HG03558 (cell line): ENCODE measurements at regions not wholly inside any gene's neighbourhood (a gene's known extent, or its start where the extent isn't known, plus 50 kb on each side); places are given as distances from the start of the nearest gene placed in this dataset.
"Not testable (repeated sequence)": the region's sequence is repeated elsewhere in the genome, so short reads cannot be mapped to it uniquely, and the experiment has no call there.

Experiments
- ATAC-seq: cut with Tn5 transposase; IDR thresholded peaks from one replicate; pipeline ENCODE4 v1.9.1; 2021; ENCODE audit warnings: moderate number of reproducible peaks; ENCODE audit not compliant: unreplicated experiment; ENCODE audit errors: extremely low read depth

DNA sequence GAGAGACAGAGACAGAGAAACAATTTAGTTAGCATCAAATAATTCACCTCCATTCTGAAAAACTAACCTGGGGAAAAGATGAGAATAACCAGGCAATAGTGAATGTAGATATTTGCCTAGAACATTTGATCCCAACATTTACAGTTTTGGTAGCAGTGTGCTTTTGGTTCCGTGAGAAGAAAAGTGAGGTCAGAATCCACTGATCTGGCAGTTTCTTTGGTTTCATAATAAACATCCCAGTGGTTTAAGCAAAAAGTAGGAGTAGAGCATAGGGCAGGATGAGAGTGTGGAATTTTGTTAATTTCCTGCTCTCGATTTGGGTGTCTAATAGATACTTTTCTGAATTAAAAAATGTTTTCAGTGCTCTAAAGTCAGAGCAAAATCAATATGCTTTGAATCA, 887.0 kb downstream of the NR2F1-AS1 start:
- no peak for ATAC-seq

DNA sequence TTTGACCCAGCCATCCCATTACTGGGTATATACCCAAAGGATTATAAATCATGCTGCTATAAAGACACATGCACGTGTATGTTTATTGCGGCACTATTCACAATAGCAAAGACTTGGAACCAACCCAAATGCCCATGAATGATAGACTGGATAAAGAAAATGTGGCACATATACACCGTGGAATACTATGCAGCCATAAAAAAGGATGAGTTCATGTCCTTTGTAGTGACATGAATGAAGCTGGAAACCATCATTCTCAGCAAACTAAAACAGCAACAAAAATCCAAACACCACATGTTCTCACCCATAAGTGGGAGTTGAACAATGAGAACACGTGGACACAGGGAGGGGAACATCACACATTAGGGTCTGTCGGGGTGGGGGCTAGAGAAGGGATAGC, 889.1 kb downstream of the NR2F1-AS1 start:
- not testable (repeated sequence) for ATAC-seq

DNA sequence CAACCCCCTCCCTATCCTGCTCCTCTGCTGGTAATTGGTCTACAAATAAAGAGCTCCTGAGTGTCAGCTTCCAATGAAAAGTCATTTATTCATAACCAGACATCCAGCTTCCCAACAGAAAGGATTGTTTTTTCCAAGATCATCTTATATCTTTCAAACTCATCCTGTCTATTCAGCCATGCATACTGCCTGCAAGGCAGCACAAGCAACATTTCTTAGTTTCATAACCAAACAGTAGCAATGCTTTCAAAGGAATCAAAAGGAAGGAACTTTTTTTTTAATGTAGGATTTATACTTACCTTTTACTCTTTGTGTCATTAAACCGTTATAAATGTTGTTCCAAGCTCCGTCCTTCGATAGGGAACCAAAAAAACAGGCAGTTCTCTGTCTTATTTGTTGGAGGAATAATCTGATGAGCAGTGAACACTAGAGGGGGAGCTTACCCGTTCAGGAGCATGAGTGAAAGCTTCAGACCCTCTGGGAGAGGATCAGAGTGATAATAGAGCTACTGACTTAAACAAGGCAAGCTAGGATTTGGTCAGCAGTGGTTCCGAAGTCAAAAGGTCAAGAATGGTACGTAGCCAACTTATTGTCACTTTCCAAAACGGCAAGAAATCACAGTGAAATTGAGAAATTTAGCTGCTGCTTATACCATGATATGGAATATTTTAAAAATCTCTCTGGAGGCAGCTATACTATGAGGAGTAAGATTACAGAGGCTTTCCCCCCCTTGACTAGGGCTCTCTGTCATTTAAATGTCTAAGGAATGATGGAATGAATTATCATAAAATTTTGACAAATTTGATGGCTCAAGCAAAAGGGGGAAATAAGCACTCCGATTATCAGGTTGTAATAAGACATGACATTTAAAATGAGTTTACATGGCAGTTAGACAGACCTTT, 892.9 kb downstream of the NR2F1-AS1 start:
- no peak for ATAC-seq

DNA sequence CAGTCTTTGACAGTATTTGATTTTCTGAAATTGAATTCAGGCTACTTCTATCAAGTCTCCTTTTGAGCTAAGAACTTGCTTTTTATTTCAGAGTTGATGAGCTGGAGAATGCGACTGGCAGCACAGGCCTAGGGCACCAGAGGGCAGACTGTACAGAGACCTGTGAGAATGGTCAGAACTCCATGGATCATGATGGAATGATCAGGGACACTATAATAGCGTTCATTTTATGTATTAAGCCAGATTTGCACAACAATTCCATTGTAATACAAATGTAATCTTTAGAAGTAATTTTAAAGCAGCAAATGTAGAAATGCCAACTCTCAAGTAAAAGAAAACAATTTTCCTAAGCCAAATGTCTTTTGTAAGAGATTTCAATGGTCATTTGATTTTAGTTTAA, 902.4 kb downstream of the NR2F1-AS1 start:
- no peak for ATAC-seq

DNA sequence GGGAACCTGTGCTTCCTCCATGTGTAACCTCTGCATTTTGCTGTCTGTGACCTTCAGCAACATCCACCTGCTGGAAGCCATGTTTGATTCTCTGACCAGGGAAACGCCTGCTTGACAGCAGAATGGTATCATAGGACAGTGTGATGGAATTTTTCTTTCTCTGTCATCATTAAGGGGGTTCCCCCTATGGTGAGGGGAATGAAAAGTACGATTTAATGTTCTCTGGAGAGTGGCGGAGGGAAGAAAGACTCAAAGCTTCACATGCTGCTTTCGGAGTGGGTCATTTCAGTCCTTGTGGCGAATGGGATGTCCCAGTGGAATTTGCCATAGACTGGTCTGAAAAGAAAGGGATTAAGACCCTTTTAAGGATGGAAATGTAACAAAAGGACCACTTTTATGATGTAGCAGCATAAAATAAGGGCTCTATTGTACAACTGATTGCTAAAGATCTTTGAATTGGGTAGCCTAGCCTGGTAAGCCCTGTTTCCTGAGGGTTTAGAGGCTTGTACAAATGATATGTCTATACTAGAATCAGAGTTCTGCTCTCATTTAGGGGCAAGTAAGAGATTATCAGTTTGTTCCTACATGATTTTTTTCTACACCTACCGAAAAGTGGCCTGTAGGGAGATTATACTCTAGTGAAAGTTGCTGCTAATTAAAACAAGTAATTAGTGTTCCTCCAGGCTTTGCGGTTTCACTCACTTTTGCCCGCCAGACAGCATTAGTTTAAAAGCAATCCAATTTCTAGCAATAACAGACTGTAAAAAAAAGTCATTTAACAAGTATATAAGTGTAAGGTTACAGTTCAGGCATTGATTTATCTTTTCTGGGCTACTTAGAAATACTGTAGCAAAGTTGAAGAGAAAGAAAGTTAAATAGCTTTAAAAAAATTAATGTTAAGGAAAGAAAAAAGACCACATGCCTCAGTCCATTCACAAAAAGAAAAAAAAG, 904.5 kb downstream of the NR2F1-AS1 start:
- no peak for ATAC-seq

DNA sequence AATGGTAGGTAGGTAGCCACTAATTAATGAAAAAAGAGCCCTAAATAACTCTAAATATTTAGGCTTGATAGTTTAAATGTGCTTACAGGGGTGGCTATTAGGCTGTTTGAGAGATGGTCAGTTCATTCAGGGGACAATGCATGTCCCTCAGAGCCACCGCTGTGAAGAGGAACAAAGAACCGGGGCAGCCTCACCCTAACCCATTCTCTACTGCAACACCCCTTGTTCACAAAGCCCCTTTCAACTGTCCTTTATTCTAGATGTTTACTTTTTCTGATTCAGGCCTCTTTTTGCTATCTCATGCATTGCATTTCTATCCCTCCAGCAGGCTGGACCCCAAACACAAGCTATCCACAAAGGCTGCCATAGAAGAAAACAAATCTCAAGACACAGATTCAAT, 906.7 kb downstream of the NR2F1-AS1 start:
- ATAC-seq = no peak

DNA sequence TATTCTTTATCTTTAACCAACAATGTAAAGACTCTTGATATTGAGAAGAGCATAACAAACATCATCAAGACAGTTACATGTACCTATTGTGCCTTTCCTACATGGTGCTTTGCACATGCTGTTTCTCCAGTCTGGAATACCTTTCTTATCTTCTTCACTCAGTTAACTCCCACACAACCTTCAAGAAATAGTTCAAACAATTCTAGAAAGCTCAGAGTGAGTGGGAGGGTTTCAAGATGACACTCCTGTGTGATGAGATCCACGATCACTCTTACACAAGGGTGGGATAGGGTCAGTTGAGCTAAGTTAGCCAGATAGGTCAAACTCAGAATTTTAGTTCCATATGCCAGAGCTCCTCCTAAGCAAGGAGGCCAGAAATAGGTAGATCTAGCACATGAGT, 915.5 kb downstream of the NR2F1-AS1 start:
- ATAC-seq = no peak

DNA sequence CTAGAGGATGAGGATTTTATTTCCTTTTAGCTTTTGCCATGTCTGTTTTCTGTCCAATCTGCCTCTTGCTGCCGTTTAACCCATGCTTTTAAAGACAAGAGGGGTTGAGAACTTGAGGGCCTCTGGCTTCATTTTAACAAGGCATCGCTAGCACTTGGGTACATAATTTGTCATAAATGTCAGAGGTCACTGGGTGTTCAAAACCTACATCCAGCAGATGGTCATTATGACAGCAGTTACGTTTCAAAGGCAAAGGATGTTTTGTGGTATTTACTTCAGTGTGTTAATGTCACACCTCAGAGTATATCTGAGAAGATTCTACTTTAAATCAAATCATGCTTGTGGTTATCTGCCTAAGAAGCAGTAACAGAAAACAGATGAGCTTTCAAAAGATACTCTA, 918.3 kb downstream of the NR2F1-AS1 start:
- no peak for ATAC-seq

DNA sequence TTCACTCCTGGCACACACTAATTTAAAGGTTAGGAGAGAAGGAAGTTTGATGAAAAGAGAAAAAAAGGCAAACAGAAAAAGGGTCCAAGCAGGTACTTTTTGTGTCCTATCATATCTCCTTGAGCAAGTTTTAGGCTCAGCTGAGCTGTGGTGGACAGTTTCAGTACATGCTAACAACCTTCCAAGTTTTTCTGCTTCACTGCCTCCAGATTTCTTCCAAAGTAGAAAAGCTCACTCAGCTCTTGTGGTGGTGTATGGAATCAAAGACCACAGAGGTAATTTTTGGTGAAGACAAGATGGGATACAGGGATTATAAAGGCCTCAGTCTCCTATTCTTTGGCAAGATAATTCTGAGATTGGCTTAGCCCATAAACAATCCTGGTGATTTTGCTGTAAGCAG, 921.8 kb downstream of the NR2F1-AS1 start:
- no peak for ATAC-seq

DNA sequence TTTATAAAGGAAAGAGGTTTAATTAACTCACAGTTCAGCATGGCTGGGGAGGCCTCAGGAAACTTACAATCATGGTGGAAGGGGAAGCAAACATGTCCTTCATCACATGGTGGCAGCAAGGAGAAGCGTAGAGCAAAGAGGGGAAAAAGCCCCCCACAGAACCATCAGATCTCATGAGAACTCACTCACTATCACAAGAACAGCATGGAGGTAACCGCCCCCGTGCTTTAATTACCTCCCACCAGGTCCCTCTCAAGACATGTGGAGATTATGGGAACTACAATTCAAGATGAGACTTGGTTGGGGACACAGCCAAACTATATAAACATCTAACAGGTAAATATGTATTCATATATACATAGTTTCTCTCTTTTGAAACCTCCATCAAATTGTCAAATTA, 926.4 kb downstream of the NR2F1-AS1 start:
- ATAC-seq = not testable (repeated sequence)

DNA sequence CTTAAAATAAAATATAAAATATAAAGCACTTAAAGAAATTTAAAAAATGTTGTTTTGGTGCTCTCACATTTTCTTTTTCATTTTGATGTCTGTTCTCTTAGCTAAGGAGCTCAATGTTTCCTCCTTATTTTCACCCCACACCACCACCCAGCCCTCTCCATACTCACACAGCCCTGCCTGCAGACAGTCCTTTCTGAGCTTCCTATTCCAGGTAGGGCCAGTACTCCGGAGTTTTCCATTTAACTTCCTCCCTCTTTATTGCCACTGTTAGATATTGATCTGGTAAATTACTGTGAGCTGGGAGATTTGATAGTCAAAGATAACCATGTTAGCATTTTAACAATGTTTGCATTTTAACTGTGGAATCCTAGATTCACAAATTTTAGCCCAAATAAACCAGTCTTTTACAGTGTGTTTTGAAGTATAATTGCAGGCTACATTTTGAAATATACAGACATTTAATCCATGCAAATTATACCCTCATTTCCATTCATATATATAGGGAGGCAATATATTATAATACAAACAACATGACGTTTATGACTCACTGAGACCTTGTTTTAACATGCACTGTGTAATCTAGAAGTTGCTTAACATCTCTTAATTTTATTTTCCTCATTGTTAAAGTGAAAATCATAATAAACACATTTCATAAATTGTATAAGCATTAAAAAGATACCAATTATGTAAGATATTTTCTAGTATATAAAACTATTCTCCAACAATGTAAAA, 927.1 kb downstream of the NR2F1-AS1 start:
- no peak for ATAC-seq

DNA sequence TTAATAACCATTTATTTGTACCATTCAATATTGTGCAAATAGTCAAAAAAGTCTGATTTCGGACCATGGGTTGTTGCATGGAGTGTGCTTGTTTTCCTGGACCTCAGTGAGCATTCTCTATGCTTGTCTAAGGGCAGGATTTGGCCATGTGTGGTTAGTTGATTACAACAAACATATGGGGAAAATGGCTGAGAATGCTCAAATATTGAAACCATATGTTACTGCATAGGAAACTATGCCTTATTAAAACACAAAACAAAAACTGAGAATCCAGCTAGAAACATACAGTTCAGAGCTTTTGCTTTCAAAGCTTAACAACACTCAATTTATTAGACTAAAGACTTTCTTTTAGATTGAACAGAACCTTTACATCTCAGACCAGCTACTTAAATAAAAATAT, 928.3 kb downstream of the NR2F1-AS1 start:
- ATAC-seq = no peak

DNA sequence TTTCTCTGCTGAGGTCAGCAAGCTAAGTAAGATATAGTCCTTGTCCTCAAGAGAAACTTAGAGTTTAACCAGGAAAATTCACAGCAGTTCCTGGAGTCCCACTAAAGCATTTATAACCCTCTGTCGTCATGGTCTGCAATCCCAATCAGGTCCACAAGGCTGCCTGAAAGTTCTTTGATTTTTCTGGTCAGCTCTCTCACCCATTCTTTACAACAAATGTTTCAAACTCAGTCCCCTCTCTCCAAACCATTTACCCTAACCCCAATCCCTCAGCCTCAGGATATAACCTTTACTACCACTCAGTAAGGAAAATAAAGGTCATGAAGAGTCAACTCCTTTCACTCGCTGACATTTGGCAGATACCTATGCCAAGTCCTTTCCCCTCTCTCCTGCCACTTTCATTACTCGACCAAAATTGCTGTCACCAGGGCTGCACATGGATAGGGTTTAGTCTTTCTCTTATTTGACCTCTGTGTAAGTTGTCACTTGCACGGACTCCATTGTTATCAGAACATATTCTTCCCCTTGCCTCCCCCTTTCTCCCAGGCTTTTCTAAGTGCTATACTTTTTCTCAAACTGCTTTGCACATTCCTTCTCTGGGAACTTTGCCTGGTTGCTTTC, 936.6 kb downstream of the NR2F1-AS1 start:
- ATAC-seq = no peak

DNA sequence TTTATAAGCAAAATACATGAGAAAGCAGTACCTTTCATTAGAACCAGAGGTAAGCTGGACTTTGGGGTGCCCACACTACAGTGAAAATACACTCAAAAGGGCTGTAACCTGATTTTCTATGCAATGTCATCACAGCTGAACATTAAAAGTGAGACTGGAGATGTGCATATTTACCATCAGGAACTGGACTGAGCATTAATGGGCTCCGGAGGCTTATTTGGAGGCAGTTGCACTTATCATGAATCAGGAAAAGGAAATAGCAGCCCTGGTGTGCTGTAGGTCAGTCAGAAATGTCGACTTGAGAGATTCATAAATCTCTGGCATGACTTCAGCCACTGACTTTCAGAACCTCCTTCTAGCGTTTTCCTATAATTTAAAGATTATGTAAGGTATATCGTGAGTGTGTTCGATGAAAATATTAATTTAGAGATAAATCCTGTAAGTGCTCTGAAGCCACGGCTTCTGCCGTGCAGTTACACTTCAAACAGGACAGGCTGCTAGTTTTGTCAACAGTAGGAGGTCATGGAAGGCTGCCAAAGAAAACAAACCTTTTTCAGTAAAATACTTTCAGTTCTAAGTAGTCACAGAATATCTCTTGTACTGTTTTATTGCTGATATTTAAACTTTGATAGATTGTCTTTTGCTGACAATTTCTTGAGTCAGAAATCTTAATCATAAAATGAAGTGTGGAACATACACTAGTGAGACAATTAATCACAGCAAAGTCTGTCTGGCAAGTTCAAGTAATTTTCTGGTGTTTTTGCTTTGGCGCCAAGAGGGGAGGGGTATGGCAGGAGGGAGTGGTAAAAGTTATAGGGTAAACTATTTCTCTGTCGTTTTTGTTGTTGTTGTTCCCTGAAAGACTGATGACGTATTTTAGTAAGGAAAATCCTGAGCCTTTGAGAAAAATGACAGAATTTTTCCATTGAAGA, 939.7 kb downstream of the NR2F1-AS1 start:
- no peak for ATAC-seq

DNA sequence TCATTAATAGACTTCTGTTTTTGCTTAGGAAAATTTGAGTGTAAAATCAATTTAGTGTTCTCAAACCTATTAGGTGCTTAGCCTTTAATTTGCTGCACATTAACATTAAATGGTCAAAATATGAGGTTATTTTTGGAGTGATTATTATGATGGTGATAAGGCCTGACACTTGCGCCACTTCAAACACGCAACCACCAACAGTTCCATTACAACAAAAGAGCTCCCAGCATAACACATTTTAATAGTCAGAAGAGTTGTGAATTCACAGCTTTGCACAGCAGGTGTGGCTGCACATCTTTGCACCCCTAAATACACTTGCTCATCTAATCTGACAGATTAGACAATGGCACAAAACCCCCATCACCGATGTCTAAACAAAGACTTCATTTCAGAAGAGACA, 940.7 kb downstream of the NR2F1-AS1 start:
- ATAC-seq = no peak

DNA sequence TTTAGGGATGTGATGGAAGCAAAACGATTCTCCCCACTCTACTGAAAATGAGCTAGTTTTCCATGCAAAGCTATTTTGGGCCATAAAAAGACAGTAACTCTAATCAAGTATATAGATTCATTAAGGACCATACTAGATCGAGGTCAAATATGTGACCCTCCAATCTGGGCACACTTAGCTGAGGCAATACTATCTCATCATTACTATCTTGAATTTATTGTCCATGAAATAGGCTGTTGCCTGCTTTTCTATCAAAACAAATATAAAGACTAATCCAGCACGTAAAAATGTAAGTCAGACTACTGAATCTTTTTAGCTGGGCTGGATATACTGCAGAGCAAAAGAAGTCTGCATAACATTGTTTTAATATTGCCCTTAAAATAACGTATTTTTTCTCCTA, 943.1 kb downstream of the NR2F1-AS1 start:
- ATAC-seq = no peak

DNA sequence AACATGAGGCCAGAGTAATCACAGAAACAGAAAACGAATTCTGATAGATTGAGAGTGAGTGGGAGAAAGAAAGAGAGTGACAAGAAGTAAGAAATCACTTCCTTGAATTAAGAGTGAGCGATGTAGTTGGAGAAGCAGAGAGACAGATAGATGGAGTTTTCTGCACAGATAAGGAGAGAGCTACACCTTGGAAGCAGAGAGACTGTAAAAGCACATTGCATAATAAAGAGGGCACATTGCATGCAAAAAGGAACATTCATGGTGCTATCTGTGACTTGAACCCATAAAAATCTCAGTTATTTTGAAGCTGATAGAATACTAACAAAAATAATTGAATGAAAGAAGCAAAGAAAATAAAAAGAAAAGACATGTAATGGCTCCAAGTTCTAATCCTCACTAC, 943.8 kb downstream of the NR2F1-AS1 start:
- ATAC-seq = no peak

DNA sequence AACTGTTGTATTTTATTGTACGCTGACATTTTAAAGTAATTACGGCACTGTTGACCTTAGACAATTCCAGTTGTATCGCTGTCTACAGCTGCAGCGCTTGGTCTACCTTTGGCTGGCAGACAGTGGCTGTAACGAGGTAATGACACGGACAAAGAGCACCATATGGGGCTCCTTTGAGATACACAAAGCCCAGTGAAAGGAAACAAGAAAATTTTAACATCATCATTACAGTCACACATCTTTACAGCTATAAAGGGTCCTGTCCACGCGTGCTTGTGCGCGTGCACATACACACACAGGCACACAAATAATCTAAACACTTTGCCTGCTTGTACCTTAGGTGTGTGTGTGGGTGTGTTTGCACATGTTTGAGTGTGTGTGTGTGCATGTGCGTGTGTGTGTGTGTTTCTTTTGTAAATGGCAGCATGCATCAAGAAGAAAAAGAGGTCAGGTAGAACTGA, 946.0 kb downstream of the NR2F1-AS1 start:
- no peak for ATAC-seq
